ENCODE measurements at regions not wholly inside any gene's neighbourhood (a gene's known extent, or its start where the extent isn't known, plus 50 kb on each side); places are given as distances from the start of the nearest gene placed in this dataset.
"Not testable (repeated sequence)": the region's sequence is repeated elsewhere in the genome, so short reads cannot be mapped to it uniquely, and the experiment has no call there.

DNA sequence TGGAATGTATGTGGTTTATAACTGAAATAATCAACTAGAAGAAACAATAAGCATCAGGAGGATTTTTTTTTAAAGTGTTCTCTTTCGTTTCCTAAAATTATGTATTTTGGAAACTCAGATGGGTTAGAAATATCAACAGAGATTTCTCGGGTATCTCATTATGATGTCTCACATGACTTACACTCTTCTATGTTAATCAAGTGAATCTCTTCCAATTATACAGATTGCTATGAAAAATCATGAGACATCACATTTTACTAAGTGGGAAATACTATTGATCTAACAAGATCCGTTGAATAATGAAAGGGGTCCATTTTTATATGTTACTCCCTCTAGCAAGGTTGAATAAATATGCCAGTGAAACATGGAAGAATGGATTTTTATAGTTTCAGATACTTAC is 54.7 kb upstream of the NRIP1 start:
- H3K9me3 Mint-ChIP-seq: no peaks in the 10 kb centered on the region
- no peak for ATAC-seq (replicated peaks)
- H3K4me1 Mint-ChIP-seq: no peaks in the 10 kb centered on the region
- no peaks in the 10 kb centered on the region for H3K36me3 Mint-ChIP-seq (ENCODE audit: low read depth)
- H3K27me3 Mint-ChIP-seq: peaks cover 10% of the 10 kb centered on the region
- H3K4me3 Mint-ChIP-seq: no peak overlapping the region
- no peak overlapping the region for H3K27ac Mint-ChIP-seq

DNA sequence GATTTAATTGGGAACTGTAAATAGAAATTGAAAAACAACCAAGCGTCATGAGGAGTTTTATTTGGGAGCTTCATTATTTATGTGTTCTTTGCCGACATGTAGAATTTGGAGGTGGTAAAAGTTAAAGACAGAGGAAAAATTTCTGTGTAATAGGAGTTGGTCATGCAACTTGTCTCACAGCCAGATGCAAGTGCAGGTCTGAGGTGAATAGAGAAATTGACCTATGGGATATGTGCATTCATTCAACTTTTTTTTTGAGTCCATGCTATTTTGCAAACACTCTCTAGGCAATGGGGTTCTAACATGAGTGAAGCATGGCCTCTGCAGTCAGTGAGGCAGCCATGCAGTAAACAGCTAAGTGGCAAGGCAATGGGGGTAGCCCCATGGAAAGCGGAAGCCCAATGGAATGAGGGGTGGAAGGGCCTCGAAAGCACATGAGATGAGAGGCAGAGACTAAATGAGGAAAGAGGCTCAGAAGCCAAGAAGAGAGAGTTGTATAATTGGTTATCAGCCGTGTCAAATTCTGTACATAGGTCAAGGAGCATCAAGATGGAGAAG is 56.4 kb upstream of the NRIP1 start:
- H3K27ac Mint-ChIP-seq: no peak overlapping the region
- no peak overlapping the region for H3K4me3 Mint-ChIP-seq
- no peaks in the 10 kb centered on the region for H3K36me3 Mint-ChIP-seq (ENCODE audit: low read depth)
- H3K27me3 Mint-ChIP-seq: peaks cover 3% of the 10 kb centered on the region
- H3K9me3 Mint-ChIP-seq: no peaks in the 10 kb centered on the region
- ATAC-seq (replicated peaks): no peak
- H3K4me1 Mint-ChIP-seq: no peaks in the 10 kb centered on the region

GRCh38 chr21:15121655-15122120 is 56.9 kb upstream of the NRIP1 start:
- no peaks in the 10 kb centered on the region for H3K36me3 Mint-ChIP-seq (ENCODE audit: low read depth)
- peaks cover 3% of the 10 kb centered on the region for H3K27me3 Mint-ChIP-seq
- H3K9me3 Mint-ChIP-seq: no peaks in the 10 kb centered on the region
- H3K27ac Mint-ChIP-seq: no peak overlapping the region
- no peak overlapping the region for H3K4me3 Mint-ChIP-seq
- ATAC-seq (replicated peaks): no peak
- no peaks in the 10 kb centered on the region for H3K4me1 Mint-ChIP-seq

- no peak overlapping the region for H3K4me3 Mint-ChIP-seq
- no peak overlapping the region for H3K27ac Mint-ChIP-seq
- H3K36me3 Mint-ChIP-seq (ENCODE audit: low read depth): no peaks in the 10 kb centered on the region
- H3K27me3 Mint-ChIP-seq: peaks cover 3% of the 10 kb centered on the region
- ATAC-seq (replicated peaks): no peak
- no peaks in the 10 kb centered on the region for H3K4me1 Mint-ChIP-seq
- H3K9me3 Mint-ChIP-seq: no peaks in the 10 kb centered on the region
These were observed 57.4 kb upstream of the NRIP1 start for GRCh38 chr21:15122241-15122640.

- H3K4me1 Mint-ChIP-seq: peaks cover 4% of the 10 kb centered on the region
- peaks cover 5% of the 10 kb centered on the region for H3K27me3 Mint-ChIP-seq
- no peak overlapping the region for H3K4me3 Mint-ChIP-seq
These were observed 59.9 kb upstream of the NRIP1 start for GRCh38 chr21:15124731-15125130.

DNA sequence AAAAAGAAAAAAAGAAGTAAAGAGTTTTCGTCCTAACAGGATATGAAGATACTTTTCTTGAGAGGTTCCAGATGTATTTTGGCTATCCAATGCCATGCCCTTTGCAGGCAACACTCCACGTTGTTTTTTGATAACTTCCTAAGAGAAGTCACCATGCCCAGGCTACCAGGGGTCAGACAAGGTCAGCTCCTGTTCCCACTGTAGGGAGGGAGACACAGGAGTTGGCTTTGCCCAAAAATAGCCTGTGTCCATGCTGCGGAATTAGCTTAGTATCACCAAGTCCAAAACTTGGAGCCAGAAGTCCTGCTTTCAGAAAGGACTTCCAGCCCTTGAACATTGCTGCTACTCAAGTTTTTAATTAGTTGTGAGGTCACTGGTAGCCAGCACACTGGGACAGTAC is 62.1 kb upstream of the NRIP1 start:
- Mint-ChIP-seq H3K27ac (no peak overlapping the region), H3K4me1 (peaks cover 4% of the 10 kb centered on the region), H3K36me3 (ENCODE audit: low read depth) (no peaks in the 10 kb centered on the region)

More at GRCh38 chr21:15124731-15125130, 59.9 kb upstream of the NRIP1 start:
- no peak for ATAC-seq (replicated peaks)
- Mint-ChIP-seq H3K27ac (no peak overlapping the region), H3K36me3 (ENCODE audit: low read depth) (no peaks in the 10 kb centered on the region), H3K9me3 (no peaks in the 10 kb centered on the region)

GRCh38 chr21:15127437-15127836 is 62.6 kb upstream of the NRIP1 start:
- no peaks in the 10 kb centered on the region for H3K36me3 Mint-ChIP-seq (ENCODE audit: low read depth)
- H3K9me3 Mint-ChIP-seq: no peaks in the 10 kb centered on the region
- H3K4me3 Mint-ChIP-seq: no peak overlapping the region
- ATAC-seq (replicated peaks): no peak
- peaks cover 4% of the 10 kb centered on the region for H3K4me1 Mint-ChIP-seq
- no peak overlapping the region for H3K27ac Mint-ChIP-seq
- H3K27me3 Mint-ChIP-seq: peaks cover 5% of the 10 kb centered on the region

More for the DNA sequence above, 62.1 kb upstream of the NRIP1 start:
- no peaks in the 10 kb centered on the region for H3K9me3 Mint-ChIP-seq
- peaks cover 5% of the 10 kb centered on the region for H3K27me3 Mint-ChIP-seq
- ATAC-seq (replicated peaks): no peak
- no peak overlapping the region for H3K4me3 Mint-ChIP-seq

DNA sequence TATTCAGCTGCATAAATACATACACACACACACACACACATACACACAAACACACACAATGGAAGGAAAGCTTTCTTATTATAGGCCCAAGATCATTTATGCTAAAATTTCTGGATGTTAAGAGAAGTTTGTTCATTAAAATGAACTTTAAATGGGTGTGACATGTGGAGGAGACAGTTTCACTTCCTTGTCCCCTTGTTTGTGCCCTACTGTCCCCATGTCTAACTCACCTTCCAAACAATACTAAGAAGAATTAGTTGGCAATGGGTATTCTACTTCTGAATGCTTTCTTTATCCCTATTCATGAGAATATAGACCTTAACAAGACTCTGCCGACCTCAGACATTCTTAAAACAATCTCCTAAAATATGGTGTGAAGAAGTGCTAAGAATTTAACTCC is 63.5 kb upstream of the NRIP1 start:
- Mint-ChIP-seq H3K4me3 (no peak overlapping the region), H3K9me3 (no peaks in the 10 kb centered on the region), H3K27ac (no peak overlapping the region), H3K4me1 (peaks cover 4% of the 10 kb centered on the region), H3K27me3 (peaks cover 5% of the 10 kb centered on the region), H3K36me3 (ENCODE audit: low read depth) (no peaks in the 10 kb centered on the region)
- no peak for ATAC-seq (replicated peaks)

GRCh38 chr21:15128714-15129113 is 63.9 kb upstream of the NRIP1 start:
- H3K9me3 Mint-ChIP-seq, H3K27me3 Mint-ChIP-seq: not testable (repeated sequence)

DNA sequence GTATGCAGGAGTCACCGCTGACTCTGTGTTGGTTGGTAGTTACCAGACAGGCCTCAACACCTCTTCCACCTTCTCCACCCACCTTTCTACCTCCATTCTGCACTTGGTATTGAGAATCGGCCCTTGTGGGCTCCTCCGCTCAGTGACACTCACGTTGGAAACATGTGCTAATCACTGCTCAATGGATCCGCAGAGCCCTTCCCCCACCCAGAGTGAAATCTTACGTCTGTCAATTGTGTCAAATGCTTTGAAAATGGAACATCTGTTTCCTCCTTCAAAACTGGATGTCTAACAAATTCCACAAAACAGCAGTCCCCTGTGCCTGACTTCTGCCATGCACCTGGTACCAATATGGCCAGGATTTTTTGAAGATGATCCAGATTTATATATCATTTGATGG is 65.5 kb upstream of the NRIP1 start:
- H3K9me3 Mint-ChIP-seq: no peaks in the 10 kb centered on the region
- peaks cover 4% of the 10 kb centered on the region for H3K4me1 Mint-ChIP-seq
- no peak overlapping the region for H3K27ac Mint-ChIP-seq

More at GRCh38 chr21:15128714-15129113, 63.9 kb upstream of the NRIP1 start:
- H3K27ac Mint-ChIP-seq; H3K36me3 Mint-ChIP-seq (ENCODE audit: low read depth); H3K4me3 Mint-ChIP-seq; H3K4me1 Mint-ChIP-seq: not testable (repeated sequence)
- ATAC-seq (replicated peaks): peak; percentile 43

GRCh38 chr21:15130751-15131150 is 66.0 kb upstream of the NRIP1 start:
- Mint-ChIP-seq H3K4me1 (peaks cover 4% of the 10 kb centered on the region), H3K4me3 (no peak overlapping the region), H3K27me3 (peaks cover 5% of the 10 kb centered on the region), H3K9me3 (no peaks in the 10 kb centered on the region), H3K27ac (no peak overlapping the region), H3K36me3 (ENCODE audit: low read depth) (no peaks in the 10 kb centered on the region)
- ATAC-seq (replicated peaks): no peak

More for the DNA sequence above, 65.5 kb upstream of the NRIP1 start:
- H3K27me3 Mint-ChIP-seq: peaks cover 5% of the 10 kb centered on the region
- H3K36me3 Mint-ChIP-seq (ENCODE audit: low read depth): no peaks in the 10 kb centered on the region
- no peak overlapping the region for H3K4me3 Mint-ChIP-seq
- no peak for ATAC-seq (replicated peaks)

GRCh38 chr21:15132781-15133180 is 68.0 kb upstream of the NRIP1 start:
- H3K9me3 Mint-ChIP-seq: no peaks in the 10 kb centered on the region
- ATAC-seq (replicated peaks): no peak
- H3K27me3 Mint-ChIP-seq: peaks cover 5% of the 10 kb centered on the region
- no peak overlapping the region for H3K4me3 Mint-ChIP-seq
- H3K27ac Mint-ChIP-seq: no peak overlapping the region
- H3K36me3 Mint-ChIP-seq (ENCODE audit: low read depth): no peaks in the 10 kb centered on the region
- H3K4me1 Mint-ChIP-seq: peaks cover 4% of the 10 kb centered on the region

DNA sequence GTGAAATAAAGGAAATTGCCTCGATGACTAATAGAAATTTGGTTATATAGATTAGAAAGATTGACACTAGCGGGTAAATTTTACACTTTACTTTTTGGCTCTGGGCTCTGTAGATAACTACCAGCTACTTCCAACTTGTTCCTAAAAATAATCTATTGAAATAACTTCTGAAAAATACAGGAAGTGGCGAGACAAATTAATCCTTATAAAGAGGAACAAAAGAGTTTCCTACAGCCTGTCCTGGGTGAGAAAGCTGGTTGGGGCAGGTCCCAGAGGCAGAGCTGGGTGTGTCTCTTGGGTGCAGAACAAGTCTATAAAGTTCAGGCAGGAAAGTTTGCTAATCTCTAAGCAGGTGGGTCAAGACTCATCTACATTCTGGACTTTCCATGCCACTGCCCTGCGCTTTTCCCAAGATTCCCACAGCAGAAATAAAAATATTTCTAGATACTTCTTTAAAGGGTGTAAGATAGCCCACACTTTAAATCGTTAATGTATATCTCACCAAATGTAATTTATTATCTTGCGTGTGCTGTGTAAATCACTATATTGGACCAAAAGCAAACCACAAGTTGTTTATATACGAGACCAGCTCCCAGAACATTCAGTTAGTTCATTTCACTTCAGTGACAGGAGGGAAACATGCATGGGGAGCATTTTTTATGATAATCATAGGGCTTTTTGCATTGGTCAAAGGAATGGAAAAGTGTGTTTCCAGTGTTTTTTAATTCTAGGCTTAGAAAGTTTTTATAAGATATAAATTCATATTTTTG is 70.1 kb upstream of the NRIP1 start:
- Mint-ChIP-seq H3K27ac (no peak overlapping the region), H3K4me3 (no peak overlapping the region), H3K27me3 (peaks cover 9% of the 10 kb centered on the region), H3K36me3 (ENCODE audit: low read depth) (no peaks in the 10 kb centered on the region), H3K4me1 (no peaks in the 10 kb centered on the region), H3K9me3 (no peaks in the 10 kb centered on the region)
- no peak for ATAC-seq (replicated peaks)

DNA sequence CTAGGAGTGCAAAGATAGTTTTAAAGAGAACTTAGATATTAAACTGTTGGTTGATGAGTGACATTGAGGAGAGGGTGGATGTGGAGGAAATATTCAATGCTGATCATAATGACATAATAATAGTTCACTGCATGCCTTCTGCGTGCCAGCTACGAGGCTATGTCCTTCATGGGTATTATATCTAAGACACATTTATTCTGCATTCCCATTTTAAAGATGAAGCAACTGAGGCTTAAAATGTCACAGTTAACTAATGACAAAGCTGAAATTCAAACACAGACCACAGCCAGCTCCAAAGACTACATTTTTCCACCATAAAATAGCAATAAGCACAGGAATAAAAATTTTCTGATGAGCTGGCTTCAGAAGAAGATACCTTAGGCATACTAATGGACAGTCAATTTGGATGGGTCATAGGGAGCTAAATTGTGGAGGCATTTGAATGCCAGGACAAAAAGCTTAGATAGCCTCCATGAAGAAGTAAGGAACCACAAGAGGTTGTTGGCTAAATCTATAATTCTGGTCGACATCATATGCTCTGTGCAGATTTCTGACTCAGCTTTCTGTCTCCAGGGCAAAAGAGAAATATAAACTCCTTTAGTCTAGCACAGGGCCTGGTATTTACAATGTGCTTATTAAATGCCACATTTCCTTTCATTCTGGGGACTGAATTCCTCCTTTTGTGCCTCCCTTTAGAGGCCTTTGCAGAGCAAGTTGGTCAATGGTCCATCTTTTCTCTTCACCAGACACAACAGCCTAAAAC is 71.2 kb upstream of the NRIP1 start:
- H3K27me3 Mint-ChIP-seq: peaks cover 11% of the 10 kb centered on the region

DNA sequence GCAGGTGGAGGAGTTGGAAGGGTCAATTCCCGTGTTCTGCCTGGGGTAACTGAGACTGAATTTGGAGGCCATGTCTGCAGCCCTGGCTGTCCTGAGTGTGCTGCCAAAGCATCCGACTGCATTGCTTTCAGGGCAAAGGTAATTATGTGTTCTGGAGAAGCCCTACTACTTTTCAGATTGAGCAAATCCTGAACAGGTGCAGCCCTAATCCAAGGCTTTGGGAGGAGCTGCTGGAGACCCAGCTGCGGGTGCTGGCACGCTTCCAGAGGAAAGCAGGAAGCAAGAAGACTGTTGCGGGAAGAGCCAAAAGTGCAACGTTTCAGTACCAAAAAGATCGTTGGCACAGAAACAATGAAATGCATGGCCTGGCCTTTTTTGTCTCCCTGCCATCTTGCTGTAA is 73.7 kb upstream of the NRIP1 start:
- Mint-ChIP-seq H3K4me3 (no peak overlapping the region), H3K27ac (no peak overlapping the region), H3K4me1 (no peaks in the 10 kb centered on the region), H3K9me3 (peaks cover 3% of the 10 kb centered on the region), H3K36me3 (ENCODE audit: low read depth) (no peaks in the 10 kb centered on the region), H3K27me3 (peaks cover 11% of the 10 kb centered on the region)
- ATAC-seq (replicated peaks): no peak

More for the DNA sequence above, 71.2 kb upstream of the NRIP1 start:
- Mint-ChIP-seq H3K4me1 (no peaks in the 10 kb centered on the region), H3K4me3 (no peak overlapping the region), H3K36me3 (ENCODE audit: low read depth) (no peaks in the 10 kb centered on the region), H3K9me3 (no peaks in the 10 kb centered on the region), H3K27ac (no peak overlapping the region)
- ATAC-seq (replicated peaks): no peak
